ENCODE measurements at regions not wholly inside any gene's neighbourhood (a gene's known extent, or its start where the extent isn't known, plus 50 kb on each side); places are given as distances from the start of the nearest gene placed in this dataset.
A peak's percentile ranks its signal among the peaks of the same experiment; 100 is the strongest.

- no peak for TF ChIP-seq BRF2 (CRISPR knock-in tag; IDR thresholded peaks at IDR 0.05)
- no peak for TF ChIP-seq ZFP82 (CRISPR knock-in tag; IDR thresholded peaks at IDR 0.05; ENCODE audit: borderline replicate concordance)
- TF ChIP-seq ZNF329 (CRISPR knock-in tag; IDR thresholded peaks at IDR 0.05; ENCODE audit: low read depth): no peak
- TF ChIP-seq XRCC5 (optimal IDR thresholded peaks at IDR 0.05; ENCODE audit: low read length): peak; percentile 47
- no peak for TF ChIP-seq DMAP1 (CRISPR knock-in tag; IDR thresholded peaks at IDR 0.05)
- no peak for TF ChIP-seq REL (CRISPR knock-in tag; conservative IDR thresholded peaks at IDR 0.05)
- TF ChIP-seq TOE1 (CRISPR knock-in tag; IDR thresholded peaks at IDR 0.05): no peak
- TF ChIP-seq ZNF337 (CRISPR knock-in tag; IDR thresholded peaks at IDR 0.05; ENCODE audit: borderline replicate concordance, low read depth): peak; percentile 62; the same call in 1 of the 2 replicates
- no peak for TF ChIP-seq IKZF1 (IDR thresholded peaks at IDR 0.05)
- TF ChIP-seq ZNF331 (CRISPR knock-in tag; IDR thresholded peaks at IDR 0.05): peak; percentile 84
- no peak for TF ChIP-seq ZIK1 (CRISPR knock-in tag; IDR thresholded peaks at IDR 0.05; ENCODE audit: borderline replicate concordance, low read depth)
- TF ChIP-seq CREB3 (CRISPR knock-in tag; IDR thresholded peaks at IDR 0.05): no peak
- no peak for TF ChIP-seq CBX1 (IDR thresholded peaks at IDR 0.05; ENCODE audit: low read depth)
- TF ChIP-seq TP53 (CRISPR knock-in tag; conservative IDR thresholded peaks at IDR 0.05): no peak
- no peak for TF ChIP-seq JARID2 (CRISPR knock-in tag; IDR thresholded peaks at IDR 0.05; ENCODE audit: insufficient replicate concordance)
- no peak for TF ChIP-seq SNAPC5 (CRISPR knock-in tag; IDR thresholded peaks at IDR 0.05; ENCODE audit: borderline replicate concordance)
- no peak for TF ChIP-seq TIGD3 (CRISPR knock-in tag; IDR thresholded peaks at IDR 0.05; ENCODE audit: borderline replicate concordance)
- no peak for TF ChIP-seq RFXAP (CRISPR knock-in tag; IDR thresholded peaks at IDR 0.05; ENCODE audit: borderline replicate concordance)
- no peak for TF ChIP-seq TOPORS (CRISPR knock-in tag; IDR thresholded peaks at IDR 0.05)
- peak; percentile 79; the same call in 1 of the 2 replicates for TF ChIP-seq MLX (CRISPR knock-in tag; IDR thresholded peaks at IDR 0.05)
- TF ChIP-seq PRDM10 (CRISPR knock-in tag; IDR thresholded peaks at IDR 0.05; ENCODE audit: low read depth): 0 out of 2 replicates have a peak, but pooled peaks have one; percentile 38
- TF ChIP-seq SOX6 (IDR thresholded peaks at IDR 0.05): no peak
- TF ChIP-seq SOX6 (CRISPR knock-in tag; IDR thresholded peaks at IDR 0.05): peak; percentile 92
These were observed 259.2 kb upstream of the CRY1 start (continued) for GRCh38 chr12:107352347-107353081.
